Lower leg skin (tissue), 4 donors: ENCODE measurements at regions not wholly inside any gene's neighbourhood (a gene's known extent, or its start where the extent isn't known, plus 50 kb on each side); places are given as distances from the start of the nearest gene placed in this dataset.

Source experiments
- DNase-seq, 2 donors: peaks; one replicate each; pipeline ENCODE4 v3.0.0-alpha.2; 2019; ENCODE audit warnings: low spot score in 2 of 2
- H3K4me3 ChIP-seq: fragments of 200-600 bp; sonication (generic); 2 replicates; pipeline ENCODE4 v1.5.1; 2017; ENCODE audit warnings: mild to moderate bottlenecking, low read depth; ENCODE audit not compliant: poor library complexity, severe bottlenecking
- POLR2A ChIP-seq, 2 donors: fragments of 450-650 bp; IDR thresholded peaks; one replicate each; pipeline ENCODE4 v1.6.1; 2016 to 2017; ENCODE audit warnings: antibody characterized with exemption in 2 of 2, mild to moderate bottlenecking in 1 of 2, moderate library complexity in 1 of 2
- WGBS, 2 donors: methylation state at CpG; one replicate each; pipeline ENCODE4 v1.1.5; 2018; 5-methylcytosine and 5-hydroxymethylcytosine counted together
- intact Hi-C: fragments of 100-400 bp; cut with DNase I; formaldehyde crosslinking; loops from one replicate; pipeline ENCODE4 v1.15.0; 2023; ENCODE audit warnings: low total_unique reads
- TF ChIP-seq, protein P1 (sequence below), 3 donors: fragments of 450-650 bp; IDR thresholded peaks; one replicate each; pipeline ENCODE4 v1.5.1; 2016; ENCODE audit warnings: antibody characterized with exemption in 3 of 3, mild to moderate bottlenecking in 3 of 3, moderate library complexity in 2 of 3

DNA sequence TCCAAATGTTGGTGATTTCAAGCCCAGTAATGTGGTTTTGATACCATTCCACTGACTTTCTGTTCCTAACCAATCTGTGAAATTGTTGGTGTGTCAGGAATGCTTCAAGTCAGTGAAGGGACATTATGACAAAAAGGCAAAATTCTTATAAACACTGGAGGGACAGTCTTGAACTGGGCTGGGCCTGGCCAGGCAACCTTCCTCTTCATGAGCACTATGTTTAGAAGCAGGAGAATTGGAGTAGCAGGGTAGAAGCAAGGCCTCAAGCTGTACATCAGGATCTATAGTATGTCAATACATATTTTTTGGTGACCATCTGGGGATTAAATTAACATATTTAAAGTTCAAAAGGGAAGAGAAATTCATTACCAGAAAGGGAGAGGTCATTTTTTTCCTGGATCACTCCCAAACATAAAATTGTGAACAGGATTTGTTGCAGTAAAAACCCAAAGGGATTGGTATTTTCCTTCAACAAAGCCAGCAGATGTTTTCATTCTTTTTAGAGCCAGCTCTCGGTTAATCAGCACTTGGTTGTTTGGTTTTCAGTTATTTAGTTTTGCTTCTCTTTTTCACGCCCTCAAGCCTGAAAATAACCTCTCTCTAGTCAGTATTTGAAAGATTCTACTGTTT, 77.9 kb upstream of the PIK3R1 start:
- WGBS, 2 donors: 54 to 57% methylated on average over 2 of the region's 2 CpGs

DNA sequence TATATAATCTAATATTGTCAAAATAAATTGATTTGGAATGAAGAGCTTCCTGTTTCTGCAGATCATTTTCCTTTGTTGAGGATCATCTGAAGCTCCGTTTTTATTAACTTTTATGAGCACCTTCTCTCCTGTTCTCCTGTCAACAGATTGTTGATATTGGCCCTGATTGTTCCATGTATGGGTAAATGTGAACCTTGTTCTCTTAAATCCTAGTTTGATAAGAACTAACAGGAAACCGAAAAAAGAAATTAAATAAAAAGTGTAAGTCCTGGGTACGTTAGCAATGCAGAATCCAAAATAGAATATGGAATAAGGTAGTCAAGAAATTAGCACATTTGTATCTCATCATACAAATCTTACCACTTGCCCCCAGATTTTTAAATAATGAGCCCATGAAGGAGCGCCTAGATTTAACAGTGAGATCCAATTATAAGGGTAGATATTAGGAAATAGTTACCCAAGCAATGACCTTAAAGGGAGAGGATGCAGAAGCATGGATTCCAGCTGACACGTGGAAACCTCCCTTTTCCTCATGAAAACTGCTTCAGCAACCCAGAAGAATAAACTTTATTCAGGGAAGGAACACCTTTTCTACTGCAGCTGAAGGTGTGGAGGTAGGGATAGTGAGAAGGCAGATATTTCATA, 80.8 kb upstream of the PIK3R1 start:
- TF ChIP-seq, protein P1, sequence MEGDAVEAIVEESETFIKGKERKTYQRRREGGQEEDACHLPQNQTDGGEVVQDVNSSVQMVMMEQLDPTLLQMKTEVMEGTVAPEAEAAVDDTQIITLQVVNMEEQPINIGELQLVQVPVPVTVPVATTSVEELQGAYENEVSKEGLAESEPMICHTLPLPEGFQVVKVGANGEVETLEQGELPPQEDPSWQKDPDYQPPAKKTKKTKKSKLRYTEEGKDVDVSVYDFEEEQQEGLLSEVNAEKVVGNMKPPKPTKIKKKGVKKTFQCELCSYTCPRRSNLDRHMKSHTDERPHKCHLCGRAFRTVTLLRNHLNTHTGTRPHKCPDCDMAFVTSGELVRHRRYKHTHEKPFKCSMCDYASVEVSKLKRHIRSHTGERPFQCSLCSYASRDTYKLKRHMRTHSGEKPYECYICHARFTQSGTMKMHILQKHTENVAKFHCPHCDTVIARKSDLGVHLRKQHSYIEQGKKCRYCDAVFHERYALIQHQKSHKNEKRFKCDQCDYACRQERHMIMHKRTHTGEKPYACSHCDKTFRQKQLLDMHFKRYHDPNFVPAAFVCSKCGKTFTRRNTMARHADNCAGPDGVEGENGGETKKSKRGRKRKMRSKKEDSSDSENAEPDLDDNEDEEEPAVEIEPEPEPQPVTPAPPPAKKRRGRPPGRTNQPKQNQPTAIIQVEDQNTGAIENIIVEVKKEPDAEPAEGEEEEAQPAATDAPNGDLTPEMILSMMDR (IDR thresholded peaks at IDR 0.05): no peak
- no peak for TF ChIP-seq POLR2A (IDR thresholded peaks at IDR 0.05)
- WGBS, 2 donors: 79 to 82% methylated on average over 5 of the region's 5 CpGs
- H3K4me3 ChIP-seq: no peak overlapping the region
- intact Hi-C loops: no loop called here
- no peak for DNase-seq

More for the DNA sequence above, 77.9 kb upstream of the PIK3R1 start:
- H3K4me3 ChIP-seq: no peak overlapping the region
- TF ChIP-seq, protein P1 (IDR thresholded peaks at IDR 0.05): no peak
- no peak for TF ChIP-seq POLR2A (IDR thresholded peaks at IDR 0.05)
- intact Hi-C loops: no loop called here
- no peak for DNase-seq

DNA sequence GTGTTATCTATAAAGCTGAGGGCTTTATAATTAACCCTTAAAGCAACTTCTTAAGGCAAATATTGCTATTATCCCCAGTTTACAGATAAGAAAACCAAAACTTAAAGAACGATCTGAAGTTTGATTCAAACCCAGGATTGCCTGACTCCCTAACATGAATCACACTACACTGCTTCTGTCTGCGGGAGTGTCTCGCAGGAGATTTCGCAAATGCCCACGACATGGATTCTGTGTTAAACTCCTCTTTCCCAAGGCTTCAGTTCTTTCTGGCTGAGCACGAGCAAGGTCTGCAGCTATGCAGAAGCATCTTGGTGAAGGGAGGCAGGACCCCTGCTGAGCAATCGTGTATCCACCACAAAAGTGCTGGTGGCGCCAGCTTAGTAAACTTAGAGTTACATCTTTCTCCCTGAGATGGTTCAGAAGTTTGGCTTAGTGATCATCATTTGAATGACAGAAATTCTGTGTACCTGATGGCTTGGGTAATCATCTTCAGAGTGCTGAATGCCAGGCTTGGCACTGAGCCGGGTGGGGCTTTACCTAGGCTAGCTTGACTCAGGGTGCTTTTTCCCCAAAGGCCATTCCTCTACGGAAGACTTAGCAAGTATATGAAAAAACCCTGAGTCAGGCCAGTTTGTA, 81.4 kb upstream of the PIK3R1 start:
- TF ChIP-seq, protein P1 (IDR thresholded peaks at IDR 0.05): no peak
- no peak for TF ChIP-seq POLR2A (IDR thresholded peaks at IDR 0.05)
- DNase-seq: no peak
- WGBS, 2 donors: 69 to 76% methylated on average over 10 of the region's 10 CpGs
- no peak overlapping the region for H3K4me3 ChIP-seq
- intact Hi-C loops: no loop called here

DNA sequence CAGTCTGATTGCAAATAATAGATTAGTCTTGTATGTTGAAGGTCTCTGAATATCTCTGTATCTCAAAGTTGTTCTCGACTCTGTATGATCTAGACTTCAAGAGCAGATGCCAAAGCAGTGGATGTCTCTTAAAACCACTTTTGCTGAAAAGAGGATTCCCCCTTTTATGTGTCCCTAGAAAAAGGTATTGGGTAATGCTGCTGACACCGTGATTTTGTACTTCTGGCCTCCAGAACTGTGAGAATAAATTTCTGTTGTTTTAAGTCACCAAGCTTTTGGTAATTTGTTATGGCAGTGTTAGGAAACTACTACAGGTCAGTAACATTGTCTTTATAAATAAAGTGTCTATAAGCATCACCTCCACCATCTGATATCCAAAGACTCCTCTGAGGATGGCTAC, 85.3 kb upstream of the PIK3R1 start:
- intact Hi-C loops: no loop called here
- H3K4me3 ChIP-seq: no peak overlapping the region
- DNase-seq: no peak
- 79 to 83% methylated on average over 2 of the region's 2 CpGs for WGBS, 2 donors
- no peak for TF ChIP-seq POLR2A (IDR thresholded peaks at IDR 0.05)
- TF ChIP-seq, protein P1 (IDR thresholded peaks at IDR 0.05): no peak

DNA sequence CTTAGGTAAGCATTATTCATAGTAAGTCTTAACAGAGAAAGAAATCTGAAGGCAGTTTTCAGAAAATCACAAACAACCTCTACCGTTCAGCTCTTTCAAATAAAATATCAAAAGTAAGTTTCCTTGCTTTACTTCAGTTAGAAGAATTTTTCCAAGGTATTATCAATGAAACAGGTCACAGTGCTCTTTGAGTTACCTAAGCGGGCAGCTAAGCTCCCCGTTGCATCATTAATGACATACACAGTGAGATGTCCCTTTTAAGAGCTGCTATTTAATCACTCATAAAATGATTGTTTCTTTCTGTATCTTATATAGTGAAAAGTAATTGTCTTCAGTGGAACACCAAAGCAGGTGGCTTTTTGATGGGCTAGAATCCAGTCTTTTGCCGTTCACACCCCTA, 86.2 kb upstream of the PIK3R1 start:
- WGBS, 2 donors: 84 to 96% methylated on average over 4 of the region's 4 CpGs
- intact Hi-C loops: no loop called here
- no peak for DNase-seq
- no peak for TF ChIP-seq POLR2A (IDR thresholded peaks at IDR 0.05)
- TF ChIP-seq, protein P1 (IDR thresholded peaks at IDR 0.05): no peak
- no peak overlapping the region for H3K4me3 ChIP-seq
